Midbrain (tissue), 1 donor: ENCODE measurements at regions not wholly inside any gene's neighbourhood (a gene's known extent, or its start where the extent isn't known, plus 50 kb on each side); places are given as distances from the start of the nearest gene placed in this dataset.
"Not testable (repeated sequence)": the region's sequence is repeated elsewhere in the genome, so short reads cannot be mapped to it uniquely, and the experiment has no call there.

ENCODE experiments used
- DNase-seq: peaks from one replicate; lab custom pipeline; 2025; lab: John Stamatoyannopoulos, UW

DNA sequence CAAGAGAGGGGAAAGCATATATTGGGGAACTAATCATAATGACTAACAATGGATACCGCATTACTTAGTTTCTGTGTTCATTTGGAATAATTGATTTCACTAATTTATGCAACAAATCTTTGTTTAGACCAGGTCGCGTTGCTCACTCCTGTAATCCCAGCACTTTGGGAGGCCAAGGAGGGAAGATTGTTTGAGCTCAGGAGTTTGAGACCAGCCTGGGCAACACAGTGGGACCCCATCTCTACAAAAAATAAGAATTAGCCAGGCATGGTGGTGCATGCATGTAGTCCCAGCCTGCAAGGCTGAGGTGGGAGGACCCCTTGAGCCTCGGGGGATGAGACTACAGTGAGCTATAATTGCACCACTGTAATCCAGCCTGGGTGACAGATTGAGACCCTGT, 585.7 kb upstream of the CBLB start:
- no peak for DNase-seq

DNA sequence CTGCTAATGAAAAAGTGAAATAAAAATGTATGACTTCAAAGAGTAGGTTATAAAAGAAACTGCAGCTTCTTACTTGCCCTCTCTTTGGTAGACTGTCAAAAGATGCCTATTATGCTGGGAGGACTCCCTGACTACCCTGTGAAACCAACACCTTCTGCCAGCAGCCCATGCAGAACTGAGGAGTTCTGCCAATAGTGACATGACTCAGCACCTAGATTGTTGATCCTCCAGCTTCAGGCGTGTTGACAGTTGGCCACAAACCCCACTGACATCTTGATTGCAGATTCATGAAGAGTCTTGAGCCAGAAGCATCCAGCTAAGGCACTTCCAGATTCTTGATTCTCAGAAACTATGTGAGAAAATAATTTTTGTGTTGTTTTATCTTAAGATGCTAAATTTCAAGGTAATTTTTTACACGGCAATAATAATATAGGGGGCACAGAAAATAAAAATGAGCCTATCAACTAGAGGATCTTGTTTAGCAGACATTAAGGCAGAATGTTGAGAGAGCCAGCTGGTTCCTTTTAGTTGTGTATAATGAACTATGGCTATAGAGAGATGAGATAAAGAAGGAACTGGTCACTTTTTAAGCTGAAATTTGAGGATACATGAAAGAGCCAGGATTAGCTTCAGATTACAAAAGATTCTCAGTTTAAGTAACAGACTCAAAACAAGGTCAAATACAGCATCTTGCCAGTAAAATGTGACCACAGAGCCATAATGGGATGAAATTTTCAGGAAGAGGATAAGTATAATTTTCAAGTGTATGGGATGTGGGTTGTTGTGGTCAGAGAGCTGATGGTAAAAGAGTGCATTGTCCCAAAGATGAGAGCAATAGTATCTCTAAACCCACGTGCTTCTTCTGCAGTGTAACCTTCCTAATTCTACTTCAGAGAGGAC, 588.7 kb upstream of the CBLB start:
- DNase-seq: peak; percentile 4

GRCh38 chr3:106458952-106459351, 590.1 kb upstream of the CBLB start:
- no peak for DNase-seq

DNA sequence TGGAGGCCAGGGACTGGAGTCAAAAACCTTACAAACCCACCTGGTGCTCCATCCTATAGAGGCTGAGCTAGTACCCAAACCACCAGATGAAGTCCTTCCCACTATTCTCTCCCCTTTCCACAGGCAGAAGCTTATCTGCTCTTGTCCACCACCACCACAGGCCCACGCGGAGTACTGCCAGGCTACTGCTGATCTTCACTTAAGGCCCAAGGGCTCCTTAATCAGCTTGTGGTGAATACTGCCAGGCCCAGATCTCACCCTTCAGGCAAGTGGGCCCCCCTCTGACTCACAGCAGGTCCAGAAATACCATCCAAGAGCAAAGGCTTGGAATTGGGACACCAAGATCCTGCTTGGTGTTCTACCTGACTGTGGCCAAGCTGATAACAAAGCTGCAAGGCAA, 598.1 kb upstream of the CBLB start:
- DNase-seq: no peak

DNA sequence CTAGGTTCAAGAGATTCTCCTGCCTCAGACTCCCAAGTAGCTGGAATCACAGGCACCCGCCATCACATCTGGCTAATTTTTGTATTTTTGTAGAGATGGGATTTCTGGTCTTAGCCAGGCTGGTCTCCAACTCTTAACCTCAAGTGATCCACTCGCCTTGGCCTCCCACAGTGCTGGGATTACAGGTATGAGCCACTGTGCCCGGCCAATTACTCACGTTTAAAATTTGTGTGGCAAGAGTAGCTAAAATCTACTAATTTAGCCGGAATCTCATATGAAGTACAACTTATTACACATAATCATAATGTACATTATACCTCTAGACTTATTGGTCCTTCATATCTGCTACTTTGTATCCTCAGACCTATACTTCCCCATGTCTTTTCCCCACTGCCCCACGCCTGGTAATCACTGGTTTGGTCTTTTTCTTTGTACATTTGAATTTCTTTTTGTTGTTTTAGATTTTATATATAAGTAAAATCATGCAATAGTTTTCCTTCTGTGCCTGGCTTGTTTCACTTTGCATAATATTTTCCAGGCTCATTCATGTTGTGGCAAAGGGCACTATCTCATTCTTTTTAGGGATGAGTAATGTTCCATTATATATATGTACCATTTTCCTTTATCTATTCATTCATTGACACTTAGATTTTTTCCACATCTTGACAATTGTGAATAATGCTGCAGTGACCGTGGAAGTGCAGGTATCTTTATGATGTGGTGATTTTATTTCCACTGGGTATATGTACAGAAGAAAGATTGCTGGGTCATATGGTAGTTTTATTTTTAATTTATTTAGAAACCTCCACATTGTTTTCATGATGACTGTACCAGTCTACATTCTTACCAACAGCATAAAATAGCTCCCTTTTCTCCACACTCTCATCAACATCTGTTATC, 605.0 kb upstream of the CBLB start:
- no peak for DNase-seq

GRCh38 chr3:106482451-106482850, 613.6 kb upstream of the CBLB start:
- no peak for DNase-seq

DNA sequence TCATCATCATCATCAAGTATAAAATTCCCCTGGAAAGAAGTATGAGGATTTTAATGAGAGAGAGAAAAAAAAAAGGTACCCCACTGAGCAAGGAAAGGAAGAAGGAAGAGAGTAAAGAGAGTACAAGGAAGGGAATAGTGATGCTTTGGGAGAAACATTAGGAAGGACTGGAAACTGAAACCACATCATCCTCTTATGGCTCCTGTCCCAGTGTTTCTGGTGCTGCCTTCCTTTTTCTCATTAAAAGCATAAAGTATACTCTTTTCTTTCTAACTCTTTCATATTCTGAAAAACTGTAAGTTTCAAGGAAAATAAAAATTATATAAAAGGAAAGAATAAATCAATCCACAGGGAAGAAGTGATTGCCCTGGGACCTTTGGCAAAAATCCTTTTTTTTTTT, 616.4 kb upstream of the CBLB start:
- DNase-seq: no peak

GRCh38 chr3:106485802-106486201, 617.0 kb upstream of the CBLB start:
- no peak for DNase-seq

GRCh38 chr3:106486945-106487639, 618.3 kb upstream of the CBLB start:
- not testable (repeated sequence) for DNase-seq

DNA sequence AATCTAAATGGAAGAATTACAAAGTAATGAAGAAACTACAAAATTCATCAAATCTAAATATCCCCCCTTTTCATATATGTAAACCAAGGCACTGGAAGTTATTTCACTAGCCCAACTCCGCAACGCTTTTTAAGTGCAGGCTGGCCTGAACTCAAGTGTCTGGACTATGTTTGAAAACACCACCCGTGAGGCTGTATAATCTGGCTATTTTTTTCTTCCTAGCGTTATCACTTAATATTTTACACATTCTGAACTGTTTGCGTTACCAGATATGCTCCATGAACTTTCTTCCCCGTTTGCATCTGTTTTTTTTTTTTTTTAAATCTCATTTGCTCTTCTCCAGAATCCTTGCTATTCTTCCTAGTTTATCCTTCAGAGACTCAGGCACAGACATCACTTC, 619.5 kb upstream of the CBLB start:
- DNase-seq: no peak

DNA sequence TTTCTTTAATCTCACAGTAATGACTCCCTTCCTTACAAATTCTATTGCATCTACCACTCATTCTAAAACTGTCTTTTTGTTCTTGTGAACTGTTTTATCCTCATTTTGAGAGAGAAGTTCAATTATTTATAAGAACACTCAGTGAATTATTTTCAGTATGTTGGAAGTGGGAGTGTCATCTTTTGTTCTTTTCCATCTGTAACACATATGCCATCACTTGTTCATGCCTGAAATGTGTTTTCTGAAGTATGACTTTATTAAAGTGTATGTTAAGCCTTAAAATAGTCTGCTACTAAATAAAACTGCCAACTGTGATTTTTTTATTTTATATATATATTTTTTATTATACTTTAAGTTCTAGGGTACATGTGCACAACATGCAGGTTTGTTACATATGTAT, 623.0 kb upstream of the CBLB start:
- no peak for DNase-seq

DNA sequence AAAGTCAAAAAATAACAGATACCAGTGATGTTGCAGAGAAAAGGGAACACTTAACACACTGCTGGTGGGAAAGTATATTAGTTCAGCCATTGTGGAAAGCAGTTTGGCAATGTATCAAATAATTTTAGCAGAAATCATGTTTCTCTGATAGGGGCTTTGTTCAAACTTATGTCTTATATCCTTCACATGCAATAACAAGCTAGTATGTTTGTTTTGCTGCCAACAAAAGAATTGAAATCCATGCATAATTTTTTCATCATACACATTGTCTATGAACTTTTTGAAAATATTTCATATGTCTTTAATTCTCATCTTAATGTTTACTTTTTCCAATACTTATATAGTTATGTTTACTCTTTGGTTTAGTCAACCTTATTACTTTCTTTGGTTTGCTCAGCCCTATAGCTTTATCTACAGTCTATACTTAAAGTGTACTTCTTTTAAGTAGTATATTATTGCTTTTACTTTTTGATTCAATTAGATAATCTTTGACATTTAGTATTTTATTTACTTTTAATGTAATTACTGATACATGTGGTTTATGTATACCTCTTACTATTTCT, 639.6 kb upstream of the CBLB start:
- DNase-seq: no peak

GRCh38 chr3:106510206-106510605, 641.4 kb upstream of the CBLB start:
- DNase-seq: no peak

- no peak for DNase-seq
Measured at GRCh38 chr3:106512846-106513245, 644.0 kb upstream of the CBLB start.

- DNase-seq: no peak
Measured at GRCh38 chr3:106514431-106514830, 645.6 kb upstream of the CBLB start.

DNA sequence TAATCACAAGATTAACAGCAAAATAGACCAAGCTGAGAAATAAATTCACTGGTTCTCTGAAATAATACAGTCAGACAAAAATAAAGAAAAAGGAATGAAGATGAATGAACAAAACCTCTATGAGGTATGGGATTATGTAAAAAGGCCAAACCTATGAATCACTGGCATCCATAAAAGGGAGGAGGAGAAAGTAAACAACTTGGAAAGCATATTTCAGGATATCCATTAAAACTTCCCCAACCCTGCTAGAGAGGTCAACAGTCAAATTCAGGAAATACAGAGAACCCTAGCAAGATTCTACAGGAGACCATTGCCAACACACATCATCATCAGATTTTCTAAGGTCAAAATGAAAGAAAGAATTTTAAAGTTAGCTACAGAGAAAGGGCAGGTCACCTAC, 649.7 kb upstream of the CBLB start:
- no peak for DNase-seq

DNA sequence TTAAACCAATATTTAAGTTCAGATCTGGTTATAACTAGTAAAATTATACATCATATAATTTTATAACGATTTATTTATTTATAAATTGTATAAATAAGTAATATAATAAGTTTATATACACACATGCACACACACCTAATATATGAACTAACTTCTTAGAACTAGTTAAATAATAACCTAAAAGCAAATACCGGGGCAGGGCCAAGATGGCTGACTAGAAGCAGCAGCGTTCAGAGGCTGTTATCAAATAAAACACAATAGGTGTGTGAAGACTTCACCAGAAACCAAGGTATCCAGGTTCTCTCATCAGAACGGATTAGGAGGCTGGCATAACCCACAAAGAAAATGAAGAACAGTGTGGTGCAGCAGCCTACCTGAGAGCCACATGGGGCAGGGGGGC, 653.6 kb upstream of the CBLB start:
- no peak for DNase-seq

DNA sequence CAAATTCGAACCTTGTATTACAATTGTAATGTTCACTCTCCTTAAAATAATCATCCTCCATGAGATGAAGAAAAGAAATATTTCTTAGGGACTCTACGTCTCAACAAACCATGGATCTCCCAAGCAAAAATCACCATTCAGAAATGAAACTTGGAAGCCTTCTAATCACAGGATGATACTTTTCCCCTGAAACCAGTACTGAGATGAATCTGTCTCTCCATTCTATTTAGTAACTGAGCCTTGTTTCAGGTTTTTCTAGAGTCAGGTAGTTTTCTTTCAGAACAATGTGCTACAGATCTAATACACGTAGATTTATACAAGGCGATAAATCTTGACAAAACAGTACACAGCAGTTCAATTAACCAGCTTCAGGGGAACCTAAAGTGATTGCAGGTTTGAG, 660.1 kb upstream of the CBLB start:
- no peak for DNase-seq

GRCh38 chr3:106529738-106530137, 660.9 kb upstream of the CBLB start:
- DNase-seq: no peak

DNA sequence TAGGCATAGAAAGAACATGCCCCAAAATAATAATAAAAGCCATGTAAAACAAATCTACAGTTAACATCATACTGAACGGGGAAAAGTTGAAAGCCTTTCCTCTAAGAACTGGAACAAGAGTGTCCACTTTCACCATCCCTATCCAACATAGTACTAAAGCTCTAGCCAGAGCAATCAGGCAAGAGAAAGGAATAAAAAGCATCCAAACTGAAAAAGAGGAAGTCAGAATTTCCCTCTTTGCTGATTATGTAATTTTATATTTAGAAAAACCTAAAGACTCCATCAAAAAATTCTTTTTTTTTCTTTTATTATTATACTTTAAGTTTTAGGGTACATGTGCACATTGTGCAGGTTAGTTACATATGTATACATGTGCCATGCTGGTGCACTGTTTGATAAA, 661.6 kb upstream of the CBLB start:
- no peak for DNase-seq

GRCh38 chr3:106531771-106532329, 663.0 kb upstream of the CBLB start:
- not testable (repeated sequence) for DNase-seq
